ENCODE measurements at regions not wholly inside any gene's neighbourhood (a gene's known extent, or its start where the extent isn't known, plus 50 kb on each side); places are given as distances from the start of the nearest gene placed in this dataset.
"Not testable (repeated sequence)": the region's sequence is repeated elsewhere in the genome, so short reads cannot be mapped to it uniquely, and the experiment has no call there.

- intact Hi-C loops (cut with DNase I), result no loop called here
- DNase-seq (ENCODE audit: low spot score), result no peak
These were observed 119.3 kb upstream of the ZNF746 start for GRCh38 chr7:149616898-149617297.

- intact Hi-C loops (cut with DNase I), result no loop called here
- no peak for DNase-seq (ENCODE audit: low spot score)
These were observed 118.2 kb upstream of the ZNF746 start for GRCh38 chr7:149615690-149616270.

DNA sequence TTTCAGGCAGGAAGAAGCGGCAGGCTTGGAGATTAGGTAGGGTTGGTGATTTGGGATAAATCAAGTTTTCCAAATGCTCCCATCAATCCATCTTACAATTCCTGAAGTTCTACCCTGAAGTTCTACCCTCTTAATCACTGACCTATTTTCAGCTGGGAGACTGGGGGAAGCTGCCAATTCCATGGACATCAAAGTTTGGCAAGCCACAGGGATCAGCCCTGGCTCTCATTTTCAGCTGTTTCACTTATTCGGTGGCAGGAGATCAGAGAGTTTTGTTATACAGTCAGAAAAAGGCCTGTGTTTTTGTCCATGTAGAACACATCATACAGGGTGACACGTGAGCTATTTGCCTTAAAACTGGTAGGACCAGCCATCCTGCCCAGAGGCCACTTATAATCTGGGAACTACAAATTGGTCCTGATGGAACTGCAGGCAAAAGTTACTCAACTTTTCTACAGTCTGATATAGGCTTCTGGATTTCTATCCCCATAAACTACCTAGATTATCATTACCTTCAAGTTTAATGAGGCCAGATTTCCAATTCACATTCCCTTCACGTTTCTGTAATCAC is 112.9 kb upstream of the ZNF746 start:
- no peak for DNase-seq (ENCODE audit: low spot score)
- intact Hi-C loops (cut with DNase I), result no loop called here

- no peak for DNase-seq (ENCODE audit: low spot score)
- intact Hi-C loops (cut with DNase I), result no loop called here
These were observed 110.6 kb upstream of the ZNF746 start for GRCh38 chr7:149608168-149608567.

- intact Hi-C loops (cut with DNase I), result no loop called here
- DNase-seq (ENCODE audit: low spot score), result no peak
These were observed 110.1 kb upstream of the ZNF746 start for GRCh38 chr7:149607683-149608082.

- no peak for DNase-seq (ENCODE audit: low spot score)
- intact Hi-C loops (cut with DNase I), result no loop called here
These were observed 109.2 kb upstream of the ZNF746 start for GRCh38 chr7:149606826-149607225.

DNA sequence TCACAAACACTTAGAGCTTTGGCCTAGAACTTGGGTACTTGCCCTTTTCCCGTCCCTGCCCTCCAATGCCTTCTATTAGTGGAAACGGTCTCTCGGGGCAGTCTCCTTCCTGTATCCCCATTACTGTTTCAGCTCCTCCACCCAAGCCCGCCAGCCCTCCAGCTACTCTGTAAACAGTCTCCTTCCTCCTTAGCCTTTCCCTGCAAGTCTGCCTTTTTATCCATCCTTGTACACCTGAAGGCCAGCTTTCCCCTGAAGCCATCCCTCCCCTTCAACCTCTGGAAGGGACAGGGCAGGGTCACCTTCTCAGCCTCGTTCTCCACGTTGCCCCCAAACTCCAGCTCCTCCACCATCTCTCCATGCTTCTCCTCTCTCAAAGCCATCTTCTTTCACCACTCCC is 108.1 kb upstream of the ZNF746 start:
- intact Hi-C loops (cut with DNase I), result no loop called here
- DNase-seq (ENCODE audit: low spot score), result no peak

GRCh38 chr7:149604521-149604920 is 106.9 kb upstream of the ZNF746 start:
- no peak for DNase-seq (ENCODE audit: low spot score)
- intact Hi-C loops (cut with DNase I), result no loop called here

DNA sequence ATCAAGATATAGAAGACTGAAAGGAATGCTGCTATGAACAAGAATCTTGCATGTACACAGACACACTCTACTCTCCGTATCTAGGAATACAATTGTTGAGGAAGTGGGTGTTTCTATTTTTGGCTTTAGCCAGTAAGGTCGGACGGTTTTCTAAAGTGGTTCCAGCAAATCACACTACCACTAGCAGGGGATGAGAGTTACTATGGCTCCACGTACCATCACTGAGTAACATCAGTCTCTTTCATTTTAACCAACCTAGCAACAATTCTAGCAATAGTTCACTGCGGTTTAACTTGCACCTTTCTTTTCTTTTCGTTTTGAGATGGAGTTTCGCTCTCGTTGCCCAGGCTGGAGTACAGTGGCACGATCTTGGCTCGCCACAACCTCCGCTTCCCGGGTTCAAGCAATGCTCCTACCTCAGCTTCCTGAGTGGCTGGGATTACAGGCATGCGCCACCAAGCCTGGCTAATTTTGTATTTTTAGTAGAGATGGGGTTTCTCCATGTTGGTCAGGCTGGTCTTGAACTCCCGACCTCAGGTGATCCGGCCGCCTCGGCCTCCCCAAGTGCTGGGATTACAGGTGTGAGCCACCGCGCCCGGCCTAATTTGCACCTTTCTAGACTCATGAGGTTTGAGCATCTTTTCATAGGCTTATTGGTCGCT is 103.2 kb upstream of the ZNF746 start:
- DNase-seq (ENCODE audit: low spot score); intact Hi-C loops (cut with DNase I): not testable (repeated sequence)

DNA sequence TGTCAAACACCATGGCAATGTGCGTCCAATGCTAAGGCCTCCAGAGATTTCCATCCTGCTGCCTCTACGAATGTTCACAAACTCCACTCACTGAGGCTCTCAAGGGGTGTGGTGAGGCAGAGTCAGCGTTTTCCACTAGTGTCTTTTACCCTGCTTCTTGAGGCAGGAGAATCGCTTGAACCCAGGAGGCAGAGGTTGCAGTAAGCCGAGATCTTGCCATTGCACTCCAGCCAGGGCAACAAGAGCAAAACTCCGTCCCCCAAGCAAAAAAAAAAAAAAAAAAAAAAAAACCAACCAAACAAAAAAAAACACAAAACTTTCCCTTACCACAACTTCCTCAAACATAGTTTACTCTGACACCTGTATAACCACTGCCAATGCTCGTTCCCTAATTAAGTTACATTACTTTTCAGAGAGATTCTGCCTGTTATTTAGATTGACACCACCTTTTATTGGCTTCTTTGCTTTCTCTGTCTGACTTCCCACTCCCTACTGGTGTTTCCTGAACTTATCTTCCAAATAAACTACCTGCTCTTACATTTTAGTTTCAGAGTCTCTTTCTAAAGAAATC is 102.1 kb upstream of the ZNF746 start:
- intact Hi-C loops (cut with DNase I), result no loop called here
- DNase-seq (ENCODE audit: low spot score), result no peak

DNA sequence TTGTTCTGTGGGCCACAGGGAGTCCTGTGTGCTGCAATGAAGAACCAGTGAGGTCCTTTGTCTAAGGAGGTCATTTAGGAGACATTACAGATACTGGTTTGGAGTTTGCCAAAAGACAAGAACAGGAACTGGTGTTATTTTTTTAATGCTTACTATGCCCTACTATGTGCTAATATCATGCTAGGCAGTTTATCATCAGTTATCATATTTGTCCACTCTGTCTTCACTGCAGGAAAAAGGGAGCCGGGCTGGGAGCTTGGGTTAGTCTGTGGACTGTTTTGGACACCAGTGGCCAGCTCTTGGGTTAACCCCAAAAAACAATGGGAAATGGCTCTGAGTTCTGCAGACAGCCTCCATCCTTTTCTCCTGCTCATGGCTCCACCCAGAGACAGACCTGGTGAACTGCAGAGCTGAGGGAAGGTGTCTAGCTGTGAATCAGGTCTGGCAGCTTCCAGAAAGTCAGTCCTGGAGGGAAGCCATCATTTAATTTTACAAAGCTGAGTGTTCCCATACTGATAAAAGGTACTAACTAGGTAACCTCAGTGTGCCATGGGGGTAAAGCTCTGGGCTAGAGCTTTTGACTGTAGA is 101.2 kb upstream of the ZNF746 start:
- intact Hi-C loops (cut with DNase I), result no loop called here
- DNase-seq (ENCODE audit: low spot score), result no peak

GRCh38 chr7:149597789-149598188 is 100.2 kb upstream of the ZNF746 start:
- intact Hi-C loops (cut with DNase I); DNase-seq (ENCODE audit: low spot score): not testable (repeated sequence)

GRCh38 chr7:149595541-149595940 is 97.9 kb upstream of the ZNF746 start:
- intact Hi-C loops (cut with DNase I), result no loop called here
- no peak for DNase-seq (ENCODE audit: low spot score)

- intact Hi-C loops (cut with DNase I), result no loop called here
These were observed 97.5 kb upstream of the ZNF746 start for GRCh38 chr7:149595078-149595477.

GRCh38 chr7:149588930-149589329 is 91.3 kb upstream of the ZNF746 start:
- DNase-seq (ENCODE audit: low spot score), result no peak
- intact Hi-C loops (cut with DNase I), result no loop called here

More at GRCh38 chr7:149595078-149595477, 97.5 kb upstream of the ZNF746 start:
- DNase-seq (ENCODE audit: low spot score), result no peak

DNA sequence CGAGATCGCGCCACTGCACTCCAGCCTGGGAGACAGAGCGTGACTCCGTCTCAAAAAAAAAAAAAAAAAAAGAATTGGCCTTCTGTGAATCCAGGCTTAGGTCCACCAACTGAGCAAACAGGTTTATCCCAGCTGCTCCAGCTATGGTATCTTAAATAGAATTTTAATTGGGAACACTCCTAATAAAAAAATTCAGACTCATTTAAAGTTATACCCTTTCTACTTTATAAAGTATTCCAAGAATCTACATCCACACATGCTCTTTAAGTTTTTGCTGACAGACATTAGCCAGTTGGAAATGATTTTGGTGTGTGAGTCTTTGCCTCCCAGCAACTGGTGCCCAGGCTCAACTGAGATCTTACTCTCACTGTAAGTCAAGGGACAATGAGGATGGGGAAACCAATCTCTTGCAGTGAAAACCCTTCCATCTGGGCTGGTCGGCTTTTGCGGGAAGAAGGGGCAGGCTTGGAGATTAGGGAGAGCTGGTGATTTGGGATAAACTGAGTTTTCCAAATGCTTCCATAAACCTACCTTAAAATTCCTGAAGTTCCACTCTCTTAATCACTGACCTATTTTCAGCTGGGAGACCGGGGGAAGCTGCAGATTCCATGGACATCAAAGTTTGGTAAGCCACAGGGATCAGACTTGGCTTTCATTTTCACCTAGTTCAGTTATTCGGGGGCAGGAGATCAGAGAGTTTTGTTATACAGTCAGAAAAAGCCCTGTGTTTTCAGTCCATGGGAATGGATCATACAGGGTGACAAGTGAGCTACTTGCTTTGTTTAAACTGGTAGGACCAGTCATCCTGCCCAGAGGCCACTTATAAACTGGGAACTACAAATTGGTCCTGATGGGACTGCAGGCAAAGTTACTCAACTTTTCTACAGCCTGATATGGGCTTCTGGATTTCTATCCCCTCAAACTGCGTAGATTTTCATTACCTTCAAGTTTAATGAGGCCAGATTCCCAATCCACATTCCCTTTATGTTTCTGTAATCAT is 89.3 kb upstream of the ZNF746 start:
- DNase-seq (ENCODE audit: low spot score), result no peak
- intact Hi-C loops (cut with DNase I), result no loop called here

DNA sequence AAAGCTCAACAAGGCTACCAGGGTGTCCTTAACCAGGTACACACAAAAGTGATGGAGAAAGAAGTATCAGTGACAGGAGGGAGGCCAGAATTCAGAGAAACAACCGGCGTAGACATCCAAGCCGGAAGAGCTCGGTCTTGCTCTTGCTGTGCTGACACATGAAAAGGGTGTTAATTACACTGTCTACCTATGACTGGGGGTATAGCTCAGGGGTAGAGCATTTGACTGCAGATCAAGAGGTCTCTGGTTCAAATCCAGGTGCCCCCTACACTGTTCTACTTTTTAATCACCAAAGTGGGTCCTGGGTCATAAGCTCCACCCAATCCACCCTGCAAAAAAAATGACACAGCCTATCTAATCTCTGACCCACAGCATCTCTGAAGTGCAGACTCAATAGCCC is 86.9 kb upstream of the ZNF746 start:
- intact Hi-C loops (cut with DNase I), result no loop called here
- no peak for DNase-seq (ENCODE audit: low spot score)

GRCh38 chr7:149584009-149584408 is 86.4 kb upstream of the ZNF746 start:
- no peak for DNase-seq (ENCODE audit: low spot score)
- intact Hi-C loops (cut with DNase I), result no loop called here

DNA sequence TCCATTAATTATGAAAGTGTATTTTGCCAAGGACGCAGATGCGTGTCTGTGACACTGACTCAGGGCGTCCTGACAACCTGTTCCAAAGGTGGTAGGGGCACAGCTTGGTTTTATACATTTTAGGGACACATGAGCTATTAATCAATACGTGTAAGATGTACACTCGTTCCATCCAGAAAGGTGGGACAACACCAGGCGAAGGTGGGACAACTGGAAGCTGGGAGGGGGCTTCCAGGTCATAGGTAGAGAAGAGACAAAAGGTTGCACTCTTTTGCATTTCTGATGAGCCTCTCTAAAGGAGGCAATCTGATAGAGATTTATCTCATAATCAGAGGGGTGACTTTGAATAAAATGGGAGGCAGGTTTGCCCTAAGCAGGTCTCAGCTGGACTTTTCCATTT is 82.7 kb upstream of the ZNF746 start:
- DNase-seq (ENCODE audit: low spot score), result no peak

More for the DNA sequence above, 82.7 kb upstream of the ZNF746 start:
- intact Hi-C loops (cut with DNase I), result no loop called here

Measured in posterior vena cava (tissue), 2 donors.